H1 (cell line): ENCODE measurements at regions not wholly inside any gene's neighbourhood (a gene's known extent, or its start where the extent isn't known, plus 50 kb on each side); places are given as distances from the start of the nearest gene placed in this dataset.

Experiments used
- CEBPB ChIP-seq: IDR thresholded peaks from 2 replicates; pipeline ENCODE4 v1.6.1; 2012; ENCODE audit warnings: low read depth, low read length
- EZH2 ChIP-seq: fragments of 200-600 bp; sonication (generic); IDR thresholded peaks from 2 replicates; pipeline ENCODE4 v1.7.1; 2012; ENCODE audit warnings: low read depth, mild to moderate bottlenecking, moderate library complexity, low read length, inconsistent platforms; ENCODE audit not compliant: severe bottlenecking
- POLR2A ChIP-seq, 2 experiments: IDR thresholded peaks; 1 replicate in 1 of 2; 2 replicates in 1 of 2; pipeline ENCODE4 v1.6.1; 2011; ENCODE audit warnings: low read depth in 2 of 2, low read length in 2 of 2, mild to moderate bottlenecking in 2 of 2; ENCODE audit errors: control extremely low read depth in 1 of 2
- TF ChIP-seq, protein P1 (sequence below), 3 experiments: IDR thresholded peaks; 1 replicate in 2 of 3; 2 replicates in 1 of 3; pipeline versions ENCODE4 v1.5.1 to v1.6.1; 2011; ENCODE audit warnings: low read length in 3 of 3, mild to moderate bottlenecking in 3 of 3, inconsistent platforms in 2 of 3, low read depth in 1 of 3, moderate library complexity in 1 of 3; ENCODE audit not compliant: insufficient read depth in 1 of 3; ENCODE audit errors: control extremely low read depth in 1 of 3
- TF ChIP-seq, protein P2 (sequence below): IDR thresholded peaks from 2 replicates; pipeline ENCODE4 v1.6.1; 2011; ENCODE audit warnings: low read depth, mild to moderate bottlenecking, low read length; ENCODE audit not compliant: insufficient read depth

DNA sequence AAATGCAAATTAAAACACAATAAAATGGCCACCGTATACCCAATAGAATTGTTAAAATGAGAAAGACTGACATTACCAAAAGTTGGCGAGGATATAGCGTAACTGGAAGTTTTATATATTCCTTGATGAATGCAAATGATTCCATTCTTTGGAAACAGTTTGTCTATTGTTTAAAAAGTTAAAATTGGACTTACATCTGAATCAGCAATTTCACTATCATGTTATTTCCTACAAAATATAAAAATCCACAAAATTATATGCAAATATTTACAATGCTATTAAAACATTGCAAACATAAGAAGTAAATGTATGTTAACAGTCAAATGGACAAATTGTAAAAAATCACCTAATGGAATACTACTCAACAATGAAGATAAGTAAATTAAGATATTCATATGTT is 852.2 kb upstream of the NDST4 start:
- no peak for TF ChIP-seq POLR2A (IDR thresholded peaks at IDR 0.05; ENCODE audit: control extremely low read depth in 1 of 2, low read depth in 2 of 2, low read length in 2 of 2)
- TF ChIP-seq, protein P1, sequence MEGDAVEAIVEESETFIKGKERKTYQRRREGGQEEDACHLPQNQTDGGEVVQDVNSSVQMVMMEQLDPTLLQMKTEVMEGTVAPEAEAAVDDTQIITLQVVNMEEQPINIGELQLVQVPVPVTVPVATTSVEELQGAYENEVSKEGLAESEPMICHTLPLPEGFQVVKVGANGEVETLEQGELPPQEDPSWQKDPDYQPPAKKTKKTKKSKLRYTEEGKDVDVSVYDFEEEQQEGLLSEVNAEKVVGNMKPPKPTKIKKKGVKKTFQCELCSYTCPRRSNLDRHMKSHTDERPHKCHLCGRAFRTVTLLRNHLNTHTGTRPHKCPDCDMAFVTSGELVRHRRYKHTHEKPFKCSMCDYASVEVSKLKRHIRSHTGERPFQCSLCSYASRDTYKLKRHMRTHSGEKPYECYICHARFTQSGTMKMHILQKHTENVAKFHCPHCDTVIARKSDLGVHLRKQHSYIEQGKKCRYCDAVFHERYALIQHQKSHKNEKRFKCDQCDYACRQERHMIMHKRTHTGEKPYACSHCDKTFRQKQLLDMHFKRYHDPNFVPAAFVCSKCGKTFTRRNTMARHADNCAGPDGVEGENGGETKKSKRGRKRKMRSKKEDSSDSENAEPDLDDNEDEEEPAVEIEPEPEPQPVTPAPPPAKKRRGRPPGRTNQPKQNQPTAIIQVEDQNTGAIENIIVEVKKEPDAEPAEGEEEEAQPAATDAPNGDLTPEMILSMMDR (IDR thresholded peaks at IDR 0.05; ENCODE audit: control extremely low read depth in 1 of 3, insufficient read depth in 1 of 3, low read depth in 1 of 3, low read length in 3 of 3), result no peak
- no peak for TF ChIP-seq EZH2
- TF ChIP-seq, protein P2, sequence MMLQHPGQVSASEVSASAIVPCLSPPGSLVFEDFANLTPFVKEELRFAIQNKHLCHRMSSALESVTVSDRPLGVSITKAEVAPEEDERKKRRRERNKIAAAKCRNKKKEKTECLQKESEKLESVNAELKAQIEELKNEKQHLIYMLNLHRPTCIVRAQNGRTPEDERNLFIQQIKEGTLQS, result no peak
- no peak for TF ChIP-seq CEBPB
